Globus pallidus (tissue), 1 donor: ENCODE measurements at regions not wholly inside any gene's neighbourhood (a gene's known extent, or its start where the extent isn't known, plus 50 kb on each side); places are given as distances from the start of the nearest gene placed in this dataset.

Experiments used
- DNase-seq: peaks from one replicate; pipeline ENCODE4 v3.0.0-alpha.2; 2015; ENCODE audit warnings: low spot score

DNA sequence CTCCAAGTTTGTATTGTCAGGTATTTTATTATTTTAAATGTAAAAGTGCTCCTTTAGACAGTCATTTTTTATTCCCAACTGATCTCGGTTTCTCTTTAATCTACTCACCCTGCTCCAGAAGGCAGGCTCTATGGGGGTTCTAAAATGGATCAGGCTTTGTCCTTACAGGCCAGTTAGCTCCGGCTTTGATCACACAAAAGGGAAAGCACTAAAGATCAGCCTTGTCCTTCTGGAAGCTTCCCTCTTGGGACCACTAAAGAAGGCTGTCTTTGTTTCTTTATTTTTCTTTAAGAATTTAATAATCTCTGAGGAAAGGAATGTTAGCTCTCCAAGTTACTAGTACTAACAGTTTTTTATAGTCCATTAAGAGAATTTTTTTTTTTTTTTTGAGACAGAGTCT, 560.5 kb upstream of the ZNF717 start:
- DNase-seq: no peak

GRCh38 chr3:76346690-76347089, 561.3 kb upstream of the ZNF717 start:
- DNase-seq: no peak

DNA sequence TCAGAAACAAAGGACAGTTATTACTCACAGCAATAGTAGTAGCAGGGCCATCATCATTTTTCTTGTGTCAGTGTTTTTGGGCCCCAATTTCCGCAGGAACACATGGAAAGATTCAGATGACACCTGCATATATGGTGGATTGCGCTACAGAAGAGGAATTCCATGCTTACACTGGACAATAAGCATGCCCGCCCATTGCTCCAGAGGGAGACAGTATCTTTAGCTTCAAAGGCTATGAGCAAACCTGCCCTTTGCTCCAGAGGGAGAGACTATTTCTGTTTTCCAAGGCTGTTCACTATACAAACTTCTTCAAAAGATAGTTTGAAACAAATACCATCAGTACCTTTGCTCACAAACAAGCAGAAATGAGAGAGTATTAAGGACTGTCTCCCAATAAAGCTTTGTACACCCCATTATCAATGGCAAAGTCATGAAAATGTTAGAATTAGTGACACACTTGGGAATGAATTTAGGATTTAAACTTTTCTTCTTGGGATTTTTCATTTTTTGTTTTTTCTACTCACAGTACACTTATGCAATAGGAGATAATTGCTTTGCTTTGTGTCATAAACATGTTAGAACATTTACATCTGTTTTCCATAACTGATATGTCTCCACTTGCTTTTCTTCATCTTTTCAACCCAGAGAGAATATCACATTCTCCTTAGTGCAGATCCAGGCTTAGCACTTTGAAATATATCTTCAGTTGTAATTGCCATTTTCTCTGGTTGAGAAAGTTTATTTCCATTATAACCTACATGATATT, 564.5 kb upstream of the ZNF717 start:
- no peak for DNase-seq

DNA sequence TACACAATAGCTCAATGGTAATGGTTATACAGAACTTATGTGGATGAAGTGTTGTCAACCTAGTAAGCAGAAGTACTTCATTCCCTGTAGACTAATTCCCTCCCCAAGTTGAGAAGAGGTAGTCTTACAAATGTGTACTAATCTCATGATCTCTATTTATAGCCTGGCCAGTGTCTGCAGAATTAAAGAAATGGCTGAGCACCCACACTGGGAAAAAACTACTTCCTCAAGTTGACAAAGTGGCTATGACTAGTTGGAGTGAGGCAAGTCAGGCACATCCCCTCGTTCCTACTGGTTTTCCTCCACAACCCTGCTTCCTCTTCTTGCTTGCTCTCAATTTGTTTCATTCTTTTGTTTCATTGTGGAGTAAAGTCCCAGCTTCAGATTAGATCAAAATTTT, 566.7 kb upstream of the ZNF717 start:
- no peak for DNase-seq

- no peak for DNase-seq
These were observed 567.3 kb upstream of the ZNF717 start for GRCh38 chr3:76352511-76353284.

GRCh38 chr3:76353683-76354082, 568.3 kb upstream of the ZNF717 start:
- DNase-seq: no peak

DNA sequence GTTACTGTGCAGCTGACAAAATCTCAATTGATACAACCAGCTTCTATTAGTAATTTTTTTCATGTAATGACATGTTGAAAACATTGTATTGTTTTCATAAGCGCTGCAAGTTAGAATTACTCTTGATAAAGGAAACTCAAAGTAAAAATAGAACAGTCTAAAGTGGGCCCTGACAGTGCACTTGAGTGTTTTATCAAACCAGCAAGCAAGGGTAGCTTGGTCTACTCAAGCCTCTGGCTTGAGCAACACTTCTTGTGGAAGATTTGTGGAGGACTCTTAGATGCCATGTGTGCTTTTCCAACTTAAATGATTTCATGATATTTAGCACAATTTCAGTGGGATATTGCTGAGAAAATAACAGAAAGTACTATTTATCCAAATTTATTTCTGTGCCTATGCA, 575.7 kb upstream of the ZNF717 start:
- DNase-seq: no peak

DNA sequence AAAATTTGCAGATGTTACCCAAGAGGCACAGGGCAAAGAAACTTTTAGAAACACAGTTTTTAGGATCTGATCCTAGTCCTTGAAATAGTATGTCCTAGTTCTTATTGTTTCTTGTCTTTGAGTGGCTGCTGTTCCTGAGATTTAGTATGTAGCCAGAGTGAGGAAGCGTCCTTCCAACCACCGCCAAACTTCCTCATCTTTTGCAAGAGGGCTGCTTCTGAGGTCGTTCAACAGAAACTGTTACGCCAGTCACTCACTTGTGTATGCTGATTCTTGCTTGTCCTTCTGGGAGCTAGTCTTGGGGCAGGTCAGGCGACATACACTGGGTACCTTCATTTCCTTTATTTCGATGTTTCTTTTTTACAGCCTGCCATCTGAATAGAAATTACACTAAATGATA, 577.3 kb upstream of the ZNF717 start:
- no peak for DNase-seq

DNA sequence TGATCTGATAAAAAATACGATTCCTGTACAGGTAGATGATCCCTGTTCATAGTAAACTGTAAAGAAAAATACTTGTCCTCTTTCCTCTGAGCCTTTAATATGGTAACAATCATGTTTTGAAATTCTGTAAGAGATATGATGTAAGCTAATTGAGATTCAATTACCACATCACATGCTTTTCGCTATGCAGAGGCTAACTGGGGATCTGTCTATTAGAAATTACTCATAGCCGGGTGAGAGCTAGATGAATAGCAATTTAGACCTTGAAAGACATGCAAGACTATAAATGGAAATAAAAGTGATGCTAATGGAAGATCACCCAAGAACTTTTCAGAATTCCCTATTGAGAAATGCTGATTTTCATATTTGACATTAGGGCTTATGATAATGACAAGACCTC, 579.9 kb upstream of the ZNF717 start:
- no peak for DNase-seq

DNA sequence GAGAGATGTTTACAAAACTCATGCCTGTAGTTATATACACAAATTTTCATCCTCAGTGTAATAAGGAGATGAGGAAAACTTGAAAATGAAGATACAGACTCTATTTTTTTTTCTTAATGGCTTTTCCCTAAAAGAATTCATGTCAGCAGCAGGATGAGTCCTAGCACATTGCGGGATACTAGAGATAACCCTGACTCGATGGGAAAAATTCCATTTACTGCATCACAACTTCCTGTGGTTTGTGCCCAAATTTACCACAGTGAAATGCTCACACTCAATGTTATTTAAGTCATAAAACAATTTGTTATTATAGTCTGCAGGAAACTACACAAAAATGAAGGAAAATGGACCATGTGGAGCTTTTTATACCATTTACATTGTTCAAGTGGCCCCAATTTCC, 581.9 kb upstream of the ZNF717 start:
- DNase-seq: no peak

DNA sequence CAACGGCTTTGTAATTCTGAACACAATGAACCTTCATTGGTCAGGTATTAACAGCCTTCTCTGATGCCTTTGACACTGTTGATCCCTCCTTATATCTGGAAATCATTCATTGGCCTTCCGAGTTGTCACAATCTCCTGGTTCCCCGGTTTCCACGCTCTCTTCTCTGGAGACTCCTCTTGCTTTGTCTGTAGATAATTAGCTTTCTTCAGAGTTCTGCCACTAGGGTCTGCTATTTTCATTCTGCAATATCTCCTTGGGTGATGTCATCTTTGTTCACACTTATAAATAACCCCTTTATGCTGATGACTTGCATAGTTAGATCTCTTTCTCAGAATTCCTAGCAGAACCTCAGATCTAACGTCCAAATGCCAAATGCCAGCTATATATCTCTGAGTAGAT, 583.8 kb upstream of the ZNF717 start:
- DNase-seq: peak; percentile 65

DNA sequence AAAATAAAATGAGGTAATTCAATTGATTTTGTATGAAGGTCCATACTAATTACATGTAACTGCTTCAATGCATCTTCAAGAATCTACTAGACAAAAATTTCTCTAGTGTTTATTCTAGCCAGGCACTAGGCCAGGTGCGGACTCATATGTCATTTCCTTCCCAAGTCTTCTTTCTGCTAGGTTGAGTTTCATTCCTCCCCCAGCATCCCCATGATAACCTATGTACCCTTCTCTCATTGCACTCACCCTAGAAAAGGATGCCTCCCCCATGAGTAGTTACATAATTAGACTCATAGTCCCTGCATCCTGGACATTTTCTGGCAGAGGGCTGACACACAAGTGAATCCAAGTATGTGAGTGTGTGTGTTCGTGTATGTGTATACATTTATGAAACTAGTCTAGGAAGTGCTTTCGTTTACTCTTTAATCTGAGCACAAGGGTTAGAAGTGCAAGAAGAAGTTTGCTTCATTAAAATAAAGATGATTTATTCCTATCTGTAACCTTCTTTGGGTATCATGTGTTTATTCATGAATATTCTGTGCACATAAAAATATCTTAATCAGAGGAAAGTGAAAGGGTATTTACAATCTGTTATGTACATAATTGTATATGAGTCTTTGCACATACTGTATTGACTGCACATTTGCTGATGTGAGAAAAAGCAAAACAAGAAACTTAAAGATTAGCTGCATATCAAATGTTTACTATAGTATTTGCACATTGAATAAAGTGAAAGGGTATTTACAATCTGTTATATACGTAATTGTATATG, 585.6 kb upstream of the ZNF717 start:
- DNase-seq: no peak

GRCh38 chr3:76372497-76372896, 587.1 kb upstream of the ZNF717 start:
- no peak for DNase-seq

- DNase-seq: no peak
These were observed 591.7 kb upstream of the ZNF717 start for GRCh38 chr3:76377074-76377473.

DNA sequence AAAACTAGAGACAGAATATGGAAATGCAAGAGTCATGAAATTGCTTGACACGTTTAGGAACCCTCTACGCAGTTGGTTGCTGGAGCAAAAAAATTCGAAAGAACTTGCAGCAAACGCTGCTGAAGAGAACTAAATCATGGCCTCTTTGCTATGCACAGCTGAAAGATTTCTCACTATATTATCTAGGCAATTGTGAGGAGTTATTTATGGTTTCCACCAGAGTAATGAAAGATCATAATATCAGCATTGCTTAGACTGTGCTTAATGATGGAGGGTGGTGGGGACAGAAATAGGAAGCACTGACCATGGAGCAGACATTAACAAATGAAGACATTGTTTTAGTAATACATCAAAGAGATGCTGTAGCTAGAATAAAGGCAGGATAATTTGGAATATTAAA, 593.4 kb upstream of the ZNF717 start:
- DNase-seq: no peak

DNA sequence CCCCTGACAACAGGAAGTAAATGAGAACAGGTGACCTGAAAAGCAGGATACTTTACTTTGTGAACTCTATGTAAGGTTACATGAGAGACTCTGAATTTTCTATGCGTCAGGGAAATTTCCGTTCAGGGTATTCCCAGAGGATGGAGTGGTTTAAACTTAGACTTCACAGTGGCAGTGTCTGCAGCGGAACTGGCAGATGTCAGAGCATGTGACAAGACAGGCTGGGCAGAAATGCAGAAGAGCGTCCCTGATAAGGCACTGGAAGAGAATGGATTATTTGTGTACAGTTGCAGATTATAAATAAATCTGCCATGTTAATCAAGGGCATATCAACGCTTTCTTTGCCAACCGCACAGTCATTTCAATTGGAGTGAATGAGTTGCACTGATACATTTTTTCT, 598.4 kb upstream of the ZNF717 start:
- peak; percentile 64 for DNase-seq

DNA sequence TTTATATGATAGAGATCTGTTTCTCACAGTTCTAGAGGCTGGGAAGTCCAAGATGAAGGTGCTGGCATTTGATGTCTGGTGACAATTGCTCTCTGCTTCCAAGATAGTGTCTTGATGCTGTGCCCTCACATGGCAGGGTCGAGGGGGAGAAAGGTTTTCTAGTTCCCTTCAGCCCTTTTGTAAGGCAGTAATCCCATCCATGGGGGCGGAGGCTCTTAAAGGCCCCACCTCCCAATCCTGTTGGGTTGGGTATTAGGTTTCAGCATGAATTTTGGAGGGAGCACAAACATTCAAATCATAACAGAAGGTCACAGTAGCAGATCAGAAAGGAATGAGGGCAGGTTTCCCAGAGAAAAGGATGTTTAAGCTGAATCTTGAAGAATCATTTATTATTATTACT, 601.7 kb upstream of the ZNF717 start:
- no peak for DNase-seq

- no peak for DNase-seq
These were observed 614.8 kb upstream of the ZNF717 start for GRCh38 chr3:76400141-76400540.

GRCh38 chr3:76402926-76403325, 617.6 kb upstream of the ZNF717 start:
- no peak for DNase-seq

DNA sequence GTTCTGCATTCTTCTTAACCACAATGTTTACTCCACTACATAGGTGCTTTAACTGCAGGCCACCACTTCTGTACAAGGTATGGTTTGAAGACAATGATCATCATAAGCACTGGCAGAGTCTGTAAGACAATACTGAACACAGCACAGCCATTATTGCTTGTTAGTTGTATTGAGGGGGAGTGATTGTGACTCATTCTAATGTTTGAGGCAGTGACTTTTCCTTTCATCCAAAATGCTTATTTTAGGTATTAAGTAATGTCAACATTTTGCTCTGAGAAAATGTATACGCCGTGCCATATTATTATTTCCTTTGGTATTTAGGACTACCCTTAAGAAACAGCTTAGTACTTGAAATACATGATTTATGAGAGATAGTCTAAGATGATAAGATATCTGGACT, 618.2 kb upstream of the ZNF717 start:
- DNase-seq: no peak

DNA sequence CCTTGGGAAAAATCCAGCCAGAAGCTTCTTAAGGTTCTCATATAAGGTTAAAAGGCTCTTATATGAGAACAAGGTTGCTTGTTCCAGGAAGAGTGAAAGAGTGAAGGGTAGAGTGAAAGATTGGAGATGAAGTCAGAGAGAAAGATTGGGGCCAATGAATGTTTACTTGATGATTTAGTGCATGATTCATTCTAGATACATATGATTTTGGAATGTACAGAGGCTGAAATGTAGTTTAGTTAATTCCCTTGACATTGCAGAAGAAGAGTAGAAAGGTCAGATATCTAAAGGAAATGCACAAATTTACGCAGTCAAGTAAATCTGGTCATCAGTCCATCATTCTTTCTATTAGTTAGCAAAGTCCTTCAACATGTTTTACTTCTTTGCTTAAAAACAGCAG, 619.8 kb upstream of the ZNF717 start:
- DNase-seq: no peak

DNA sequence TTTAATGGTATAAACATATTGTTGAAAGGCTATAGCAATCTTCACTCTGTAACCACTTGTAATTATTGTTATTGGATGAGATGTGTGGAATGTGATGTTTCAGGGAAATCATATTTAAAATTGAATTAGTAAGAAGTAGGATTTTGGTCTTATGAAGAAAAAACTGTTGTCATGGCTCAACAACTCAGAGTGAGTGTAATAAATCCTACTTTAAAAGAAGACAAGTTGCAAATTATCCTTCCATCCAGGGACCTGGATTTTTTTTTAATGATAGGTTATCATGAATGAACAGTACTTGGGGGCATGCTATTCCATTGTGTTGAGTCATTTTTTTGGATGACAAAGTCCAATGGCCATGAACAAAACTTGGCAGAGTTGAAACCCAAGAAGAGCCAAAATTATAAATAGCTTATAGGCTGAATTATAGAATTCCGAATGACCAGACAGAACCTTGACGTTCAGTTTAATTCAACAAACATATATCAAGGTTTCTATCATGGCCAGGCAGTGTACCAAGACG, 625.5 kb upstream of the ZNF717 start:
- no peak for DNase-seq

DNA sequence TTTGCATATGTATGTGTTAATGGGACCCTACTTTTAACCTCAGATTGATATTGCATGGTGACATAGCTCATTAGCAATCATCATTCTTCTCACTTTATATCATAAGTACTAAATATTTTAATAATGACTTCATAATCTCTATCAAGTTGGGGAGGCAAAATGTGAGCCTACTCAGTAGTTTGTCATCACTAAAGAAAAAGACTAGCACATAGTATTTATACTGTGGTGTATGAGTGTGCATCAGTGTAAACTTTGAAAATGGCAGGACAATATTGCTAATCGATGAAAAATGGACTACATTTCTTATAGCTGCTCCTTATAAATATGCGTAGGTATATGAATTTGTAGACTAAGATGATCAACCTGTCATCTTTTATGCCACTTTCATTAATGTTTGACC, 624.5 kb upstream of the ROBO2 start:
- no peak for DNase-seq
